22Rv1 (cell line): ENCODE measurements at regions not wholly inside any gene's neighbourhood (a gene's known extent, or its start where the extent isn't known, plus 50 kb on each side); places are given as distances from the start of the nearest gene placed in this dataset.

ENCODE experiments used
- CTCF ChIP-seq: fragments of 450-650 bp; IDR thresholded peaks from 2 replicates; pipeline ENCODE4 v1.5.1; 2017; ENCODE audit warnings: mild to moderate bottlenecking
- ZFX ChIP-seq: fragments of 450-650 bp; IDR thresholded peaks from 2 replicates; pipeline ENCODE4 v1.6.1; 2017; ENCODE audit warnings: antibody characterized with exemption, borderline replicate concordance

GRCh38 chr1:5287178-5288150 lies 633.1 kb downstream of the AJAP1 start:
- TF ChIP-seq CTCF (no peak), ZFX (no peak)
